B cell (primary cell): ENCODE measurements at regions not wholly inside any gene's neighbourhood (a gene's known extent, or its start where the extent isn't known, plus 50 kb on each side); places are given as distances from the start of the nearest gene placed in this dataset.

ENCODE experiments used
- ATAC-seq: fragments of 200-7000 bp; cut with Tn5 transposase; one replicate; pipeline ENCODE4 v1.10.0; 2021; ENCODE audit warnings: low read depth, mild to moderate bottlenecking, moderate number of reproducible peaks, moderate library complexity
- CTCF ChIA-PET: fragments of 350-600 bp; sonication (Branson Sonifier 250); formaldehyde crosslinking; loops from one replicate; lab custom pipeline; 2021; ENCODE audit warnings: antibody characterized with exemption, inconsistent platforms; lab: Charles Lee
- POLR2A ChIA-PET: fragments of 350-600 bp; sonication (Branson Sonifier 250); formaldehyde crosslinking; loops from one replicate; lab custom pipeline; 2021; ENCODE audit warnings: antibody characterized with exemption; lab: Charles Lee
- DNase-seq: peaks from one replicate; pipeline ENCODE4 v3.0.0; 2013
- H2AFZ ChIP-seq: 2 replicates; pipeline ENCODE4 v1.6.1; 2012; ENCODE audit warnings: mild to moderate bottlenecking, low read depth, low read length; ENCODE audit not compliant: insufficient read depth, poor library complexity, severe bottlenecking
- H3K27ac ChIP-seq, 2 donors: 1 replicate in 1 of 2; 2 replicates in 1 of 2; pipeline ENCODE4 v1.5.1; 2012 to 2013; ENCODE audit warnings: low read length in 2 of 2, mild to moderate bottlenecking in 2 of 2, moderate library complexity in 1 of 2
- H3K27me3 ChIP-seq, 4 experiments: fragments of 200-600 bp in 1 of 4; sonication (generic) in 1 of 4; replicated peaks in 1 of 4; 1 replicate in 2 of 4; 2 replicates in 2 of 4; pipeline versions ENCODE4 v1.6.1 to v1.7.0; 2013 to 2016; ENCODE audit warnings: low read length in 3 of 4, mild to moderate bottlenecking in 2 of 4, mixed read lengths in 1 of 4, moderate library complexity in 1 of 4; ENCODE audit not compliant: insufficient read depth in 4 of 4, control insufficient read depth in 3 of 4; ENCODE audit errors: control extremely low read depth in 1 of 4
- H3K36me3 ChIP-seq, 2 experiments: replicated peaks in 1 of 2; 1 replicate in 1 of 2; 2 replicates in 1 of 2; pipeline versions ENCODE4 v1.6.1 to v1.7.1; 2013; ENCODE audit warnings: low read length in 1 of 2; ENCODE audit not compliant: insufficient read depth in 2 of 2, control insufficient read depth in 1 of 2; ENCODE audit errors: control extremely low read depth in 1 of 2, extremely low read depth in 1 of 2
- H3K4me1 ChIP-seq, 2 donors: fragments of 200-600 bp in 1 of 2; sonication (generic) in 1 of 2; 1 replicate in 1 of 2; 2 replicates in 1 of 2; pipeline versions ENCODE4 v1.5.1 to v1.6.1; 2013 to 2017; ENCODE audit warnings: low read length in 2 of 2; ENCODE audit not compliant: control insufficient read depth in 2 of 2, insufficient read depth in 2 of 2
- H3K4me2 ChIP-seq: replicated peaks from 2 replicates; pipeline ENCODE3; 2012; ENCODE audit warnings: mild to moderate bottlenecking, low read depth, low read length; ENCODE audit not compliant: poor library complexity, severe bottlenecking
- H3K4me3 ChIP-seq, 5 experiments: fragments of 200-600 bp in 1 of 5; sonication (generic) in 1 of 5; 1 replicate in 3 of 5; 2 replicates in 2 of 5; pipeline versions ENCODE4 v1.5.1 to v1.7.0; 2011 to 2016; ENCODE audit warnings: low read length in 4 of 5, mild to moderate bottlenecking in 4 of 5, low read depth in 2 of 5, control low read depth in 1 of 5, moderate library complexity in 1 of 5; ENCODE audit not compliant: insufficient read depth in 1 of 5; ENCODE audit errors: control extremely low read depth in 1 of 5, extremely low read depth in 1 of 5
- H3K79me2 ChIP-seq: fragments of 200-600 bp; sonication (generic); one replicate; pipeline ENCODE4 v1.6.0; 2016; ENCODE audit warnings: low read length; ENCODE audit not compliant: control insufficient read depth, insufficient read depth
- H3K9ac ChIP-seq: fragments of 200-600 bp; sonication (generic); 2 replicates; pipeline ENCODE4 v1.6.1; 2017; ENCODE audit warnings: mild to moderate bottlenecking, low read length, moderate library complexity
- H3K9me3 ChIP-seq, 3 donors: one replicate each; pipeline versions ENCODE4 v1.6.1 to v1.7.1; 2013; ENCODE audit warnings: low read length in 2 of 3; ENCODE audit not compliant: control insufficient read depth in 2 of 3, insufficient read depth in 1 of 3; ENCODE audit errors: control extremely low read depth in 1 of 3
- H4K20me1 ChIP-seq: 2 replicates; pipeline ENCODE4 v1.6.0; 2012; ENCODE audit warnings: mild to moderate bottlenecking, low read length; ENCODE audit not compliant: insufficient read depth, control insufficient read depth, poor library complexity, severe bottlenecking
- H3K27ac Mint-ChIP-seq: one replicate; pipeline ENCODE4 v1.8.0; 2021; ENCODE audit warnings: mixed read lengths
- H3K27me3 Mint-ChIP-seq: one replicate; pipeline ENCODE4 v1.8.0; 2021; ENCODE audit warnings: mixed read lengths
- H3K4me1 Mint-ChIP-seq: one replicate; pipeline ENCODE4 v1.8.0; 2021; ENCODE audit warnings: mixed read lengths
- H3K4me3 Mint-ChIP-seq: one replicate; pipeline ENCODE4 v1.8.0; 2021; ENCODE audit warnings: mixed read lengths
- H3K9me3 Mint-ChIP-seq: one replicate; pipeline ENCODE4 v1.8.0; 2022; ENCODE audit warnings: mixed read lengths; ENCODE audit not compliant: insufficient read depth
- EZH2 ChIP-seq: IDR thresholded peaks from 2 replicates; pipeline ENCODE4 v1.6.1; 2012; ENCODE audit warnings: borderline replicate concordance, low read depth, mild to moderate bottlenecking, moderate library complexity, low read length; ENCODE audit not compliant: insufficient read depth, poor library complexity, severe bottlenecking
- WGBS: methylation state at CpG from one replicate; pipeline ENCODE4 v1.1.5; 2013; ENCODE audit warnings: missing lambda C conversion rate; ENCODE audit not compliant: insufficient coverage; 5-methylcytosine and 5-hydroxymethylcytosine counted together
- intact Hi-C: fragments of 100-400 bp; cut with micrococcal nuclease; formaldehyde crosslinking; loops from one replicate; pipeline ENCODE4 v1.10.0; 2022
- TF ChIP-seq, protein P1 (sequence below): fragments of 200-600 bp; IDR thresholded peaks from one replicate; pipeline ENCODE4 v1.8.0; 2022; ENCODE audit warnings: antibody characterized with exemption, mild to moderate bottlenecking

DNA sequence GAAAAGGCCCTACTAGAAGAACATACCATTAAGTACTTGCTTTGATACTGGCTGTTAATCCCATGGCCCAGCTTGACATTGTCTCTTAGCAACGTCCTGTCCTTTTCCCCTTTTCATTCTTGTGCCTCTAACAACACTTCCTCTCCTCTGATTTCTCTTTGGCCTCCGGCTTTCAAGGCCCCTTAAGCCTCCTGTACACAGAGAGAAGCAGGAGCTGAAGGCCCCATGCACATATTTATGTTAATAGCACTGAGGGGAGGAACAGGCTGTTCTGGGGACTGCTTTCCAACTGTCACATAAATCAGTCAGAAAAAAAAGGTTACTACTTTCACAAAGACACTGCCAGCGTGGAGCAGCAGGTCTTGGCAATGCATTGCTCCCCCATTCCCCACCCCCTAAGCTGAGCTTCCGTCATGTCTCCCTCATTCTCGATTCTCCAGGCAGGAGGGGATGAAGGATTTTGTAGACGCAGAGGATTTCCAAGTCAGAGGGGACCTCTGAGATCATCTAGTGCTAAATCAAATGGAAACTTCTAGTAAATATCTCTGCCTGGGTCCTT, 257.4 kb upstream of the ADAMTS9 start:
- Histone ChIP-seq H3K27ac (no peak overlapping the region), H3K4me3 (no peak overlapping the region), H3K9ac (no peak overlapping the region), H3K9me3 (peaks cover 0 to 3% (median 0%) of the 10 kb centered on the region in 3 donors), H3K4me1 (no peaks in the 10 kb centered on the region), H4K20me1 (no peaks in the 10 kb centered on the region), H3K4me2 (no peak overlapping the region), H2AFZ (no peak overlapping the region), H3K27me3 (no peaks in the 10 kb centered on the region), H3K36me3 (no peaks in the 10 kb centered on the region), H3K79me2 (no peaks in the 10 kb centered on the region)
- DNase-seq = no peak
- TF ChIP-seq, protein P1, sequence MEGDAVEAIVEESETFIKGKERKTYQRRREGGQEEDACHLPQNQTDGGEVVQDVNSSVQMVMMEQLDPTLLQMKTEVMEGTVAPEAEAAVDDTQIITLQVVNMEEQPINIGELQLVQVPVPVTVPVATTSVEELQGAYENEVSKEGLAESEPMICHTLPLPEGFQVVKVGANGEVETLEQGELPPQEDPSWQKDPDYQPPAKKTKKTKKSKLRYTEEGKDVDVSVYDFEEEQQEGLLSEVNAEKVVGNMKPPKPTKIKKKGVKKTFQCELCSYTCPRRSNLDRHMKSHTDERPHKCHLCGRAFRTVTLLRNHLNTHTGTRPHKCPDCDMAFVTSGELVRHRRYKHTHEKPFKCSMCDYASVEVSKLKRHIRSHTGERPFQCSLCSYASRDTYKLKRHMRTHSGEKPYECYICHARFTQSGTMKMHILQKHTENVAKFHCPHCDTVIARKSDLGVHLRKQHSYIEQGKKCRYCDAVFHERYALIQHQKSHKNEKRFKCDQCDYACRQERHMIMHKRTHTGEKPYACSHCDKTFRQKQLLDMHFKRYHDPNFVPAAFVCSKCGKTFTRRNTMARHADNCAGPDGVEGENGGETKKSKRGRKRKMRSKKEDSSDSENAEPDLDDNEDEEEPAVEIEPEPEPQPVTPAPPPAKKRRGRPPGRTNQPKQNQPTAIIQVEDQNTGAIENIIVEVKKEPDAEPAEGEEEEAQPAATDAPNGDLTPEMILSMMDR = no peak
- no peak for TF ChIP-seq EZH2
- no peaks in the 10 kb centered on the region for H3K27me3 Mint-ChIP-seq
- intact Hi-C loops = no loop called here
- POLR2A ChIA-PET = no interaction called here
- no peaks in the 10 kb centered on the region for H3K4me1 Mint-ChIP-seq
- H3K27ac Mint-ChIP-seq = no peak overlapping the region
- CTCF ChIA-PET = no interaction called here
- peaks cover 4% of the 10 kb centered on the region for H3K9me3 Mint-ChIP-seq
- H3K4me3 Mint-ChIP-seq = no peak overlapping the region
- ATAC-seq = no peak
- 0% methylated on average over 1 of the region's 6 CpGs for WGBS

DNA sequence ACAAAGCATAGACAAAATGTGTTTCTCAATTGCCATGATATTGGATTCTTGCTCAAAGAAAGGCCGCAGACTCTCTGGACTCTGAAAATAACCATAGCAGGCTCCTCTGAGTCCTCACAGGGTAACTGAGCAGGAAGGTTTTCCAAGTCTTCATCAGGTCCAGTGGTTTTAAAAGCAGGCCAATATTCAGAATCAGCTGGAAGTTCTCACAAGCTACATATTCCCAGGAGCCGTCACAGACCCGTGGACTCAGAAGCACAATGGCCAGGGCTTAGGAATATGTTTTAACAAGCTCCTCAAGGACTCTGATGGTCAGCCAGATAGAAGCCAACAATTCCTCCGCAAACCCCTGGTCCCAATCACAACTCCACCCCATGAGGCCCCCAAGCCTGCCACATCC, 256.1 kb upstream of the ADAMTS9 start:
- no peak for TF ChIP-seq EZH2
- TF ChIP-seq, protein P1 = no peak
- intact Hi-C loops = no loop called here
- Histone ChIP-seq H3K27ac (no peak overlapping the region), H3K9me3 (no peaks in the 10 kb centered on the region), H4K20me1 (no peaks in the 10 kb centered on the region), H3K79me2 (no peaks in the 10 kb centered on the region), H3K9ac (no peak overlapping the region), H3K4me3 (no peak overlapping the region), H3K4me1 (no peaks in the 10 kb centered on the region), H3K27me3 (no peaks in the 10 kb centered on the region), H3K4me2 (no peak overlapping the region), H2AFZ (no peak overlapping the region), H3K36me3 (no peaks in the 10 kb centered on the region)
- CTCF ChIA-PET = no interaction called here
- no peaks in the 10 kb centered on the region for H3K4me1 Mint-ChIP-seq
- no peak overlapping the region for H3K27ac Mint-ChIP-seq
- H3K27me3 Mint-ChIP-seq = no peaks in the 10 kb centered on the region
- ATAC-seq (no peak), DNase-seq (no peak)
- peaks cover 7% of the 10 kb centered on the region for H3K9me3 Mint-ChIP-seq
- 90% methylated on average over 4 of the region's 4 CpGs for WGBS
- no peak overlapping the region for H3K4me3 Mint-ChIP-seq
- POLR2A ChIA-PET = no interaction called here
